ENCODE measurements at regions not wholly inside any gene's neighbourhood (a gene's known extent, or its start where the extent isn't known, plus 50 kb on each side); places are given as distances from the start of the nearest gene placed in this dataset.
A peak's percentile ranks its signal among the peaks of the same experiment; 100 is the strongest.
"Not testable (repeated sequence)": the region's sequence is repeated elsewhere in the genome, so short reads cannot be mapped to it uniquely, and the experiment has no call there.

- no peak overlapping the region for H3K4me3 ChIP-seq (ENCODE audit: low read depth, low read length)
Observed at GRCh38 chr7:101740981-101741725, 76.3 kb upstream of the CUX1 start.

GRCh38 chr7:101743241-101743994, 74.0 kb upstream of the CUX1 start:
- peak overlapping the region; percentile 28 for H3K4me3 ChIP-seq (ENCODE audit: low read depth, low read length)

GRCh38 chr7:101743995-101744360, 73.4 kb upstream of the CUX1 start:
- no peak overlapping the region for H3K4me3 ChIP-seq (ENCODE audit: low read depth, low read length)

DNA sequence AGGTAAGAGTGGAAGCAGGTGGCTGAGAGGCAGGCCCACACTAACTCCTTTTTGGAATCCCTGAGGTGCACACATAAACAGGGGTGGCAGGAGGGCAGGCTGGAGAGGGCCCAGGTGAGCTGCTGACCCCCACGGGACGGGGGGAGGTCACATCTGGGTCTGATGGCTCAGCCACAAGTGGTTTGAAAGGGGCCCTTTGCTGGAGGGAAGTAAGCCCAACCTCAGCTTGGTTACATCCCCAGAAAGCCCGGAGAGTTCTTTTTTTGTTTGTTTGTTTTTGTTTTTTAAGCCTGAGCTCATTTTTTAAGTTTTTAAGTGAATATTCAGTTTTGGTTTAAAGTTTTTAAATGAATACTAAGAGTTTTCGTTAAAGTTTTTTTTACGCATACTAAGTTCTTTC, 72.8 kb upstream of the CUX1 start:
- H3K4me3 ChIP-seq (ENCODE audit: low read depth, low read length): no peak overlapping the region

GRCh38 chr7:101746314-101746713, 71.1 kb upstream of the CUX1 start:
- H3K4me3 ChIP-seq (ENCODE audit: low read depth, low read length): no peak overlapping the region

- H3K4me3 ChIP-seq (ENCODE audit: low read depth, low read length): no peak overlapping the region
Observed at GRCh38 chr7:101747053-101747878, 70.2 kb upstream of the CUX1 start.

DNA sequence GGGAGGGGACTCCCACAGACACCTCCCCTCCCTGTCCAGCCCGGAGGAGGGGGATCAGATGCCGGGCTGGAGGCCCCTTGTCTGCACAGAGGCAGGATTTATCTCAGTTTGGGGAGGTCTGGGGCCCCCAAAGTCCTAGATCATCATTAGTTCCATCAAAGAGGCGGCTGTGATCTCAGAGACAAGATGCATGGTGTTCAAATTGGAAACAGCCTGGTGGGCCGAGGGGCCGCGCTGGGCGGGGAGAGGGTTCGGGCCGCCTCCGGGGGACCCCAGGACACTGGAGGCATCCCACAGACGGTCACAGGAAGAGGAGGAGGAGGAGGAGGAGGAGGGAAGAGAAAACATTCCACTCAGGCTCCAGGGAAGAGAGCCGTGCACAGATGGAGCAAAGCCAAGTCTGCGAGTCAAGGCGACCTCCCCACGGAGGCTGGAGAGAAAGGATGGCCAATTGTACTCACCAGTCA, 69.5 kb upstream of the CUX1 start:
- no peak overlapping the region for H3K4me3 ChIP-seq (ENCODE audit: low read depth, low read length)

- H3K4me3 ChIP-seq (ENCODE audit: low read depth, low read length): no peak overlapping the region
Observed at GRCh38 chr7:101749891-101750290, 67.5 kb upstream of the CUX1 start.

DNA sequence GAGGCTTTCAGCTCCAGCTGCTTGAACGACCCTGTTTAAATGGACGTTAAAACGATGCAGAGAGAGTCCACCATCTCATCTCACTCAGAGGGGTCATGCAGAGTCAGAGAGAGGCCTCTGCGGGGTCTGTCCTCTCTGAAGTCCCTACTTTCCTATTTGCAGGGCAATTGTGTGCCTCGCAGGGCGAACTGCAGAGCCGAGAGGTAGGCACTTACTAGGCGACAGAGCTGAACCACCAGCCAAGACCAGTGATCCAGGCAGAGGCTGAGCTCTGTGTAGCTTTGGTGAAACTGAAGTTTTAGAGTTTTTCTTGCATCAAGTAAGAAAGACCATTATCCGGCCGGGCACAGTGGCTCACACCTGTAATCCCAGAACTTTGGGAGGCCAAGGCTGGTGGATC, 64.1 kb upstream of the CUX1 start:
- H3K4me3 ChIP-seq (ENCODE audit: low read depth, low read length): no peak overlapping the region

DNA sequence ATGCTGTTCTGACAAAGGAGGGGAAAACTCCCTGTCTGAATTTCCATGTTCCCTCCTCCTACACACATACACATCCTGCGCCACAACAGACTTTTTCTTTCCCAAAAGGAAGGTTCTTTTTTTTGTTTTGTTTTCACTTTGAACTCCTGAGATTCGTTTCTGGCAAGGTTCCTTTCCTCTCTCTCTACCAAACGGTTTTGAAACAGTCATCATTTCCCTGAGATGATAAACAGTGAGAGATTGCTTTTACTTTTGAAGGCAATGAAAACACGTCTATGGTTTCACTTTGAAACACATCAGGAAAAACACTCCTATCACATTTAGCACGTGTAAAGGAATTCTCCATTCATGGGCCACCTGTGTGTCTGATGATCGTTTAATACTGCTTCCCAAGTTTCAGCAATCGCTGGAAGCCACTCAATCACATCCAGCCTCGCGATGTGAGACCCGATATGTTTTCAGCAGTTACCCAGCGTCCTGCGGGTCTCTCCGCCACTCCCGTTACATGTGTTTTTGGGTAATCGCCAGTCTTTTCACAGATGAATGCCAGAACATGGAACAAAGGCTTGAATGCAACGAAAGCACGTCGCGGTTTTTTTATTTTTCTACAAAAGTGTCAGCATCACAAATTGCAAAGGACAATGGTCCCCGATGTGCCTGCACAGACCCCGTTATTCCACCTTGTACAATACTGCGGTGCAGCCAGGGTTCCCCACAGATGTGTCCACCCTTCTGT, 62.8 kb upstream of the CUX1 start:
- H3K4me3 ChIP-seq (ENCODE audit: low read depth, low read length): no peak overlapping the region

- H3K4me3 ChIP-seq (ENCODE audit: low read depth, low read length): no peak overlapping the region
Observed at GRCh38 chr7:101757879-101758278, 59.5 kb upstream of the CUX1 start.

DNA sequence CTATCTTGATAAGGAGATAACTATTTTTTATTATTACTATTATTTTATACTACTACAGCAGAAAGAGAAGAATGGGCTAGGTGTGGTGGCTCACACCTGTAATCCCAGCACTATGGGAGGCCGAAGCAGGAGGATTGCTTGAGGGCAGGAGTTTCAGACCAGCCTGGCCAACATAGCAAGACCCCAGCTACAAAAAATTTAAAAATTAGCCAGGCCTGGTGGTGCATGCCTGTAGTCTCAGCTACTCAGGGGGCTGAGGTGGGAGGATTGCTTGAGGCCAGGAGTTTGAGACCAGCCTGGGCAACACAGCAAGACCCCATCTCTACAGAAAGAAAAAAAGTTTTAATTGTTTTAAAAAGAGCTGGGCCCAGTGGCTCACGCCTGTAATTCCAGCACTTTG, 58.9 kb upstream of the CUX1 start:
- H3K4me3 ChIP-seq (ENCODE audit: low read depth, low read length): not testable (repeated sequence)

DNA sequence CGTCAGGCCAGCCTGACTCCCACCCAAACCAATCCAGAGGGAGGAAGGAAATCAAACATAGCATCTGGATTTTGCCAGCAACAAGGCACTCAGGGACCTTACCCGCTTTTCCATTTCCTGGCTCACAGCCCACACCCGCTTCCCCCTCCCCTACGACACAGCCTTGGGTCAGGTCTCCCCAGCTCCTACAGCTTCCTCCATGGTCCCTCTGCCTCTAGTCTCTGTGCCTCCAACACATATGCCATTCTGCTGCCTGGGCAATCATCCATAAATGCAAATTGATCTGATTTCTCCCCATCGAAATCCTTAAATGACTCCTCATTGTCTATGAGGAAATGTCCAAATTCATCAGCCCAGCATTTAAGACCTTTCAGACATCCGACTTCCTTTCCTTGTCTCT, 53.2 kb upstream of the CUX1 start:
- no peak overlapping the region for H3K4me3 ChIP-seq (ENCODE audit: low read depth, low read length)

- no peak overlapping the region for H3K4me3 ChIP-seq (ENCODE audit: low read depth, low read length)
Observed at GRCh38 chr7:101767544-101767943, 49.9 kb upstream of the CUX1 start.
